Omental fat pad (tissue), 3 donors: ENCODE measurements at regions not wholly inside any gene's neighbourhood (a gene's known extent, or its start where the extent isn't known, plus 50 kb on each side); places are given as distances from the start of the nearest gene placed in this dataset.

ENCODE experiments used
- ATAC-seq: fragments of 150-250 bp; one replicate; pipeline ENCODE4 v1.9.1; 2016; ENCODE audit warnings: mild to moderate bottlenecking, moderate library complexity; ENCODE audit not compliant: low FRiP score
- DNase-seq: peaks from one replicate; pipeline ENCODE4 v3.0.0-alpha.2; 2019; ENCODE audit warnings: low spot score
- CTCF ChIP-seq, 3 donors: fragments of 450-650 bp; IDR thresholded peaks; one replicate each; pipeline ENCODE4 v1.5.1; 2016 to 2017; ENCODE audit warnings: antibody characterized with exemption in 3 of 3, mild to moderate bottlenecking in 3 of 3, moderate library complexity in 2 of 3

GRCh38 chr10:4313051-4313450 is 513.0 kb upstream of the AKR1E2 start:
- no peak for DNase-seq
- no peak for ATAC-seq
- no peak for TF ChIP-seq CTCF (IDR thresholded peaks at IDR 0.05)

GRCh38 chr10:4312051-4312835 is 513.8 kb upstream of the AKR1E2 start:
- DNase-seq, result no peak
- ATAC-seq, result no peak
- TF ChIP-seq CTCF (IDR thresholded peaks at IDR 0.05), result no peak

GRCh38 chr10:4310172-4310571 is 515.8 kb upstream of the AKR1E2 start:
- ATAC-seq, result no peak
- no peak for DNase-seq
- TF ChIP-seq CTCF (IDR thresholded peaks at IDR 0.05), result no peak

GRCh38 chr10:4307910-4308309 is 518.1 kb upstream of the AKR1E2 start:
- ATAC-seq (no peak), DNase-seq (no peak)
- TF ChIP-seq CTCF (IDR thresholded peaks at IDR 0.05), result no peak

- DNase-seq, result no peak
- ATAC-seq, result no peak
- TF ChIP-seq CTCF (IDR thresholded peaks at IDR 0.05), result no peak
Measured at GRCh38 chr10:4306871-4307270, 519.1 kb upstream of the AKR1E2 start.

- DNase-seq (no peak), ATAC-seq (no peak)
- no peak for TF ChIP-seq CTCF (IDR thresholded peaks at IDR 0.05)
Measured at GRCh38 chr10:4303045-4303444, 518.0 kb upstream of the KLF6 start.
